ENCODE measurements at regions not wholly inside any gene's neighbourhood (a gene's known extent, or its start where the extent isn't known, plus 50 kb on each side); places are given as distances from the start of the nearest gene placed in this dataset.

GRCh38 chr1:104291156-104291555 is 541.5 kb downstream of the AMY1C start:
- H3K4me3 ChIP-seq (ENCODE audit: low read depth, low read length), result no peak overlapping the region
- H3K27me3 ChIP-seq (ENCODE audit: control insufficient read depth, insufficient read depth, low read length), result no peaks in the 10 kb centered on the region
- TF ChIP-seq CTCF (IDR thresholded peaks at IDR 0.05; ENCODE audit: insufficient read depth, low read length, poor library complexity, severe bottlenecking), result no peak
- no peak for DNase-seq (ENCODE audit: low read depth)
- no peaks in the 10 kb centered on the region for H3K36me3 ChIP-seq (ENCODE audit: control insufficient read depth, insufficient read depth, low read length)

- Histone ChIP-seq H3K36me3 (ENCODE audit: control insufficient read depth, insufficient read depth, low read length) (no peaks in the 10 kb centered on the region), H3K4me3 (ENCODE audit: low read depth, low read length) (no peak overlapping the region), H3K27me3 (ENCODE audit: control insufficient read depth, insufficient read depth, low read length) (no peaks in the 10 kb centered on the region)
- no peak for DNase-seq (ENCODE audit: low read depth)
- no peak for TF ChIP-seq CTCF (IDR thresholded peaks at IDR 0.05; ENCODE audit: insufficient read depth, low read length, poor library complexity, severe bottlenecking)
Observed at GRCh38 chr1:104294259-104294658, 544.6 kb downstream of the AMY1C start.

GRCh38 chr1:104295511-104295910 is 545.8 kb downstream of the AMY1C start:
- Histone ChIP-seq H3K4me3 (ENCODE audit: low read depth, low read length) (no peak overlapping the region), H3K27me3 (ENCODE audit: control insufficient read depth, insufficient read depth, low read length) (no peaks in the 10 kb centered on the region), H3K36me3 (ENCODE audit: control insufficient read depth, insufficient read depth, low read length) (no peaks in the 10 kb centered on the region)
- no peak for TF ChIP-seq CTCF (IDR thresholded peaks at IDR 0.05; ENCODE audit: insufficient read depth, low read length, poor library complexity, severe bottlenecking)
- DNase-seq (ENCODE audit: low read depth), result no peak

- DNase-seq (ENCODE audit: low read depth), result no peak
- no peaks in the 10 kb centered on the region for H3K27me3 ChIP-seq (ENCODE audit: control insufficient read depth, insufficient read depth, low read length)
- no peak overlapping the region for H3K4me3 ChIP-seq (ENCODE audit: low read depth, low read length)
- H3K36me3 ChIP-seq (ENCODE audit: control insufficient read depth, insufficient read depth, low read length), result no peaks in the 10 kb centered on the region
- TF ChIP-seq CTCF (IDR thresholded peaks at IDR 0.05; ENCODE audit: insufficient read depth, low read length, poor library complexity, severe bottlenecking), result no peak
Observed at GRCh38 chr1:104309673-104310072, 560.0 kb downstream of the AMY1C start.

- no peak overlapping the region for H3K4me3 ChIP-seq (ENCODE audit: low read depth, low read length)
- no peaks in the 10 kb centered on the region for H3K36me3 ChIP-seq (ENCODE audit: control insufficient read depth, insufficient read depth, low read length)
Observed at GRCh38 chr1:104315823-104316222, 566.1 kb downstream of the AMY1C start.

More at GRCh38 chr1:104315823-104316222, 566.1 kb downstream of the AMY1C start:
- DNase-seq (ENCODE audit: low read depth), result no peak
- no peaks in the 10 kb centered on the region for H3K27me3 ChIP-seq (ENCODE audit: control insufficient read depth, insufficient read depth, low read length)
- TF ChIP-seq CTCF (IDR thresholded peaks at IDR 0.05; ENCODE audit: insufficient read depth, low read length, poor library complexity, severe bottlenecking), result no peak
